ENCODE measurements at regions not wholly inside any gene's neighbourhood (a gene's known extent, or its start where the extent isn't known, plus 50 kb on each side); places are given as distances from the start of the nearest gene placed in this dataset.
"Not testable (repeated sequence)": the region's sequence is repeated elsewhere in the genome, so short reads cannot be mapped to it uniquely, and the experiment has no call there.

GRCh38 chr16:88158256-88159045 lies 207.2 kb downstream of the BANP start:
- H3K4me3 ChIP-seq (replicated peaks; ENCODE audit: insufficient read depth, low read length); H3K27me3 ChIP-seq (ENCODE audit: insufficient read depth, poor library complexity, severe bottlenecking); DNase-seq (ENCODE audit: low read depth in 1 of 2, low spot score in 1 of 2); H3K27ac ChIP-seq (replicated peaks): not testable (repeated sequence)

- H3K27ac ChIP-seq (replicated peaks); H3K27me3 ChIP-seq (ENCODE audit: insufficient read depth, poor library complexity, severe bottlenecking); H3K4me3 ChIP-seq (replicated peaks; ENCODE audit: insufficient read depth, low read length); DNase-seq (ENCODE audit: low read depth in 1 of 2, low spot score in 1 of 2): not testable (repeated sequence)
These were observed 208.0 kb downstream of the BANP start for GRCh38 chr16:88159046-88159896.

- H3K4me3 ChIP-seq (replicated peaks; ENCODE audit: insufficient read depth, low read length), result not testable (repeated sequence)
These were observed 208.7 kb downstream of the BANP start for GRCh38 chr16:88159897-88160335.

GRCh38 chr16:88161191-88161590 lies 210.0 kb downstream of the BANP start:
- not testable (repeated sequence) for H3K27me3 ChIP-seq (ENCODE audit: insufficient read depth, poor library complexity, severe bottlenecking); H3K4me3 ChIP-seq (replicated peaks; ENCODE audit: insufficient read depth, low read length); H3K27ac ChIP-seq (replicated peaks); DNase-seq (ENCODE audit: low read depth in 1 of 2, low spot score in 1 of 2)

More at GRCh38 chr16:88159897-88160335, 208.7 kb downstream of the BANP start:
- not testable (repeated sequence) for DNase-seq (ENCODE audit: low read depth in 1 of 2, low spot score in 1 of 2); H3K27me3 ChIP-seq (ENCODE audit: insufficient read depth, poor library complexity, severe bottlenecking); H3K27ac ChIP-seq (replicated peaks)

- not testable (repeated sequence) for DNase-seq (ENCODE audit: low read depth in 1 of 2, low spot score in 1 of 2); H3K27me3 ChIP-seq (ENCODE audit: insufficient read depth, poor library complexity, severe bottlenecking); H3K27ac ChIP-seq (replicated peaks); H3K4me3 ChIP-seq (replicated peaks; ENCODE audit: insufficient read depth, low read length)
These were observed 210.5 kb downstream of the BANP start for GRCh38 chr16:88161623-88162275.

- not testable (repeated sequence) for H3K27me3 ChIP-seq (ENCODE audit: insufficient read depth, poor library complexity, severe bottlenecking); H3K4me3 ChIP-seq (replicated peaks; ENCODE audit: insufficient read depth, low read length); DNase-seq (ENCODE audit: low read depth in 1 of 2, low spot score in 1 of 2); H3K27ac ChIP-seq (replicated peaks)
These were observed 211.5 kb downstream of the BANP start for GRCh38 chr16:88162778-88163177.

GRCh38 chr16:88164196-88165039 lies 213.2 kb downstream of the BANP start:
- H3K27ac ChIP-seq (replicated peaks); H3K27me3 ChIP-seq (ENCODE audit: insufficient read depth, poor library complexity, severe bottlenecking); DNase-seq (ENCODE audit: low read depth in 1 of 2, low spot score in 1 of 2); H3K4me3 ChIP-seq (replicated peaks; ENCODE audit: insufficient read depth, low read length): not testable (repeated sequence)

- H3K27ac ChIP-seq (replicated peaks); H3K4me3 ChIP-seq (replicated peaks; ENCODE audit: insufficient read depth, low read length); DNase-seq (ENCODE audit: low read depth in 1 of 2, low spot score in 1 of 2); H3K27me3 ChIP-seq (ENCODE audit: insufficient read depth, poor library complexity, severe bottlenecking): not testable (repeated sequence)
These were observed 213.9 kb downstream of the BANP start for GRCh38 chr16:88165040-88165544.

GRCh38 chr16:88165683-88166082 lies 214.4 kb downstream of the BANP start:
- not testable (repeated sequence) for H3K27me3 ChIP-seq (ENCODE audit: insufficient read depth, poor library complexity, severe bottlenecking); DNase-seq (ENCODE audit: low read depth in 1 of 2, low spot score in 1 of 2); H3K27ac ChIP-seq (replicated peaks); H3K4me3 ChIP-seq (replicated peaks; ENCODE audit: insufficient read depth, low read length)

- not testable (repeated sequence) for H3K27ac ChIP-seq (replicated peaks); H3K27me3 ChIP-seq (ENCODE audit: insufficient read depth, poor library complexity, severe bottlenecking); DNase-seq (ENCODE audit: low read depth in 1 of 2, low spot score in 1 of 2); H3K4me3 ChIP-seq (replicated peaks; ENCODE audit: insufficient read depth, low read length)
These were observed 215.1 kb downstream of the BANP start for GRCh38 chr16:88166209-88166773.

- not testable (repeated sequence) for DNase-seq (ENCODE audit: low read depth in 1 of 2, low spot score in 1 of 2); H3K4me3 ChIP-seq (replicated peaks; ENCODE audit: insufficient read depth, low read length); H3K27ac ChIP-seq (replicated peaks); H3K27me3 ChIP-seq (ENCODE audit: insufficient read depth, poor library complexity, severe bottlenecking)
These were observed 214.8 kb upstream of the ZNF469 start for GRCh38 chr16:88167798-88168556.

GRCh38 chr16:88168557-88168949 lies 214.2 kb upstream of the ZNF469 start:
- H3K27me3 ChIP-seq (ENCODE audit: insufficient read depth, poor library complexity, severe bottlenecking); H3K4me3 ChIP-seq (replicated peaks; ENCODE audit: insufficient read depth, low read length); DNase-seq (ENCODE audit: low read depth in 1 of 2, low spot score in 1 of 2); H3K27ac ChIP-seq (replicated peaks): not testable (repeated sequence)
